GM12878 (cell line): ENCODE measurements at regions not wholly inside any gene's neighbourhood (a gene's known extent, or its start where the extent isn't known, plus 50 kb on each side); places are given as distances from the start of the nearest gene placed in this dataset.

ENCODE experiments used
- ATAC-seq: fragments of 200-7000 bp; cut with Tn5 transposase; 3 replicates; pipeline ENCODE4 v1.9.1; 2020; ENCODE audit warnings: mild to moderate bottlenecking, moderate library complexity
- BruUV-seq: library from RNA; stranded (reverse); fragments of 400-500 nt; replicated peaks from 2 replicates; lab custom pipeline; 2021; lab: Mats Ljungman, UMichigan
- CTCF ChIA-PET: fragments of 300-600 bp; sonication (Branson Sonifier 250); formaldehyde crosslinking; extraction: SDS; loops from one replicate; lab custom pipeline; 2021; ENCODE audit warnings: inconsistent platforms; lab: Yijun Ruan, JAX
- POLR2A ChIA-PET: fragments of 350-600 bp; formaldehyde crosslinking; extraction: SDS; loops from one replicate; lab custom pipeline; 2021; ENCODE audit warnings: inconsistent platforms; lab: Charles Lee
- RAD21 ChIA-PET: fragments of 300-600 bp; sonication (Branson Sonifier 250); formaldehyde crosslinking; loops from one replicate; lab custom pipeline; 2023; ENCODE audit warnings: antibody characterized with exemption; ENCODE audit not compliant: unreplicated experiment; lab: Charles Lee
- SMC1A ChIA-PET: fragments of 300-600 bp; sonication (Branson Sonifier 250); formaldehyde crosslinking; loops from one replicate; lab custom pipeline; 2023; ENCODE audit not compliant: unreplicated experiment, uncharacterized antibody; lab: Charles Lee
- DNase-seq: peaks from one replicate; pipeline ENCODE4 v3.0.0-alpha.2; 2011; ENCODE audit warnings: low read depth, low spot score
- FAIRE-seq: peaks from 3 replicates; lab custom pipeline; 2011; peaks lifted over from hg19 to GRCh38; lab: Jason Lieb, UNC
- H2AFZ ChIP-seq: 2 replicates; pipeline ENCODE4 v1.6.0; 2011; ENCODE audit warnings: low read depth, low read length, control low read depth; ENCODE audit not compliant: control insufficient read depth
- H3K27ac ChIP-seq: 2 replicates; pipeline ENCODE4 v1.5.1; 2011; ENCODE audit warnings: control low read depth; ENCODE audit not compliant: control insufficient read depth, insufficient read depth
- H3K27me3 ChIP-seq, 2 experiments: replicated peaks in 1 of 2; 2 replicates each; pipeline versions ENCODE4 v1.6.0 to v1.6.1; 2011; ENCODE audit warnings: low read length in 1 of 2; ENCODE audit not compliant: control insufficient read depth in 2 of 2, insufficient read depth in 2 of 2
- H3K36me3 ChIP-seq, 2 experiments: 2 replicates each; pipeline ENCODE4 v1.5.1; 2011; ENCODE audit warnings: low read length in 1 of 2; ENCODE audit not compliant: control insufficient read depth in 2 of 2, insufficient read depth in 2 of 2
- H3K4me1 ChIP-seq: 2 replicates; pipeline ENCODE4 v1.6.1; 2011; ENCODE audit warnings: mild to moderate bottlenecking, low read length, moderate library complexity, mixed read lengths; ENCODE audit not compliant: control insufficient read depth, insufficient read depth
- H3K4me2 ChIP-seq: 2 replicates; pipeline ENCODE4 v1.6.0; 2011; ENCODE audit warnings: control low read depth; ENCODE audit not compliant: control insufficient read depth, insufficient read depth
- H3K4me3 ChIP-seq: fragments of 200-600 bp; sonication (generic); 2 replicates; pipeline ENCODE4 v1.5.1; 2016
- H3K79me2 ChIP-seq: 2 replicates; pipeline ENCODE4 v1.6.0; 2011; ENCODE audit warnings: low read length; ENCODE audit not compliant: control insufficient read depth, insufficient read depth
- H3K9ac ChIP-seq: 2 replicates; pipeline ENCODE4 v1.8.0; 2011; ENCODE audit warnings: low read length, control low read depth, mixed read lengths; ENCODE audit not compliant: control insufficient read depth, insufficient read depth
- H3K9me3 ChIP-seq: replicated peaks from 3 replicates; pipeline ENCODE4 v1.5.1; 2011; ENCODE audit warnings: mild to moderate bottlenecking, low read length; ENCODE audit not compliant: control insufficient read depth, insufficient read depth
- H4K20me1 ChIP-seq: 2 replicates; pipeline ENCODE4 v1.6.0; 2011; ENCODE audit not compliant: control insufficient read depth, insufficient read depth
- ASH2L ChIP-seq: fragments of 300-600, 200-600 bp; sonication (generic); IDR thresholded peaks from 2 replicates; pipeline ENCODE4 v1.6.1; 2017; ENCODE audit warnings: low read depth, mild to moderate bottlenecking, borderline replicate concordance
- CHD1 ChIP-seq: IDR thresholded peaks from 2 replicates; pipeline ENCODE4 v1.6.1; 2012; ENCODE audit warnings: low read depth, low read length, improper control_type of control experiment
- FOXM1 ChIP-seq: IDR thresholded peaks from 2 replicates; pipeline ENCODE4 v1.6.1; 2012; ENCODE audit warnings: low read depth, mild to moderate bottlenecking, inconsistent platforms, low read length, moderate library complexity
- HDGF ChIP-seq: fragments of 450-650 bp; IDR thresholded peaks from 2 replicates; pipeline ENCODE4 v1.6.1; 2016; ENCODE audit warnings: antibody characterized with exemption
- IRF4 ChIP-seq: IDR thresholded peaks from 2 replicates; pipeline ENCODE4 v1.6.1; 2011; ENCODE audit warnings: low read depth, low read length
- KDM1A ChIP-seq: fragments of 200-600 bp; sonication (generic); IDR thresholded peaks from 2 replicates; pipeline ENCODE4 v1.6.1; 2016; ENCODE audit warnings: borderline replicate concordance
- POLR2AphosphoS5 ChIP-seq: IDR thresholded peaks from 2 replicates; pipeline ENCODE4 v1.6.1; 2011; ENCODE audit warnings: mild to moderate bottlenecking, low read length, inconsistent platforms
- SIN3A ChIP-seq: IDR thresholded peaks from 2 replicates; pipeline ENCODE4 v1.6.1; 2012; ENCODE audit warnings: low read depth, low read length, improper control_type of control experiment
- TCF7 ChIP-seq: IDR thresholded peaks from 2 replicates; pipeline ENCODE4 v1.6.1; 2014; ENCODE audit warnings: antibody characterized with exemption, borderline replicate concordance
- ZNF622 ChIP-seq: fragments of 450-650 bp; IDR thresholded peaks from 2 replicates; pipeline ENCODE4 v1.6.1; 2017; ENCODE audit warnings: mild to moderate bottlenecking, inconsistent platforms
- WGBS: methylation state at CpG from one replicate; pipeline ENCODE4 v1.1.6; 2016; ENCODE audit warnings: low lambda C conversion rate; ENCODE audit not compliant: insufficient replicate concordance, insufficient coverage; ENCODE audit errors: missing lambda C conversion rate; 5-methylcytosine and 5-hydroxymethylcytosine counted together
- in situ Hi-C: fragments of 300-500 bp; cut with MboI; formaldehyde crosslinking; loops from 9 replicates; pipeline ENCODE4 v1.14.3; 2018; ENCODE audit warnings: mixed read lengths
- intact Hi-C: fragments of 100-400 bp; cut with micrococcal nuclease; formaldehyde crosslinking; loops from one replicate; pipeline ENCODE4 v1.14.2; 2022; ENCODE audit not compliant: unreplicated experiment
- TF ChIP-seq, protein P1 (sequence below): fragments of 450-650 bp; conservative IDR thresholded peaks from 2 replicates; pipeline ENCODE4 v1.6.1; 2017; ENCODE audit warnings: mild to moderate bottlenecking, moderate library complexity
- TF ChIP-seq, protein P2 (sequence below): fragments of 450-650 bp; IDR thresholded peaks from 2 replicates; pipeline ENCODE4 v1.6.1; 2017; ENCODE audit warnings: low read depth, mild to moderate bottlenecking, moderate library complexity
- TF ChIP-seq, protein P3 (sequence below): fragments of 450-650 bp; IDR thresholded peaks from 2 replicates; pipeline ENCODE4 v1.6.1; 2017; ENCODE audit warnings: mild to moderate bottlenecking, moderate library complexity
- TF ChIP-seq, protein P4 (sequence below): fragments of 450-650 bp; IDR thresholded peaks from 2 replicates; pipeline ENCODE4 v1.6.1; 2016; ENCODE audit warnings: mild to moderate bottlenecking, moderate library complexity, borderline replicate concordance

DNA sequence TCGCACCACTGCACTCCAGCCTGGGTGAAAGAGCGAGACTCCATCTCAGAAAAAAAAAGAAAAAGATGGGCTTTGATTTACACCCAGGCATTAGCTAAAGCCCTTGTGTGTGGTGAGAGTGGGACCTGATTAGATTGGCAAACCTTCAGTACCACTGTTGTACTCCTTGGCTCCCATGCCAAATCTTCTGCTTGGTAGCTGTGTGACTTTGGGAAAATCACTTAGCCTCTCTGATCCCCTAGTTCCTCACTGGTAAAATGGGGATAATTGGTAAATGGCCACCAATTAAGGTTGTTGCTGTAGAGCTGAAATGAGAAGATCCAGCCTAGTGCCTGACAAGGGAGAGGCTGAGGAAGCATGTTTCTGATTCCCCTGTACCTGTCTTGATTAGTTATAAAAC lies 63.7 kb downstream of the SLC25A47 start:
- H3K27me3 ChIP-seq, result no peaks in the 10 kb centered on the region
- ATAC-seq (no peak), FAIRE-seq (no peak), DNase-seq (no peak)
- H3K4me1 ChIP-seq, result no peaks in the 10 kb centered on the region
- no peak overlapping the region for H3K4me2 ChIP-seq
- H3K9ac ChIP-seq, result no peak overlapping the region
- H3K27ac ChIP-seq, result no peak overlapping the region
- H2AFZ ChIP-seq, result no peak overlapping the region
- no peaks in the 10 kb centered on the region for H3K9me3 ChIP-seq
- no peak overlapping the region for H3K4me3 ChIP-seq
- BruUV-seq, result no TSS peak
- H3K79me2 ChIP-seq, result no peaks in the 10 kb centered on the region
- no peaks in the 10 kb centered on the region for H3K36me3 ChIP-seq
- ChIA-PET POLR2A (no interaction called here), CTCF (interaction anchor here (1.6 to 11.5 kb wide), 3 partner anchors 9 to 266 kb away, joined by 7 to 241 read pairs (median 16); no protein-coding TSS in a partner anchor), RAD21 (interaction anchor here (1.4 to 6.3 kb wide), 2 partner anchors 84 to 259 kb away, joined by 3 to 93 read pairs; no protein-coding TSS in a partner anchor), SMC1A (interaction anchor here (0.6 to 2.1 kb wide), 2 partner anchors 208 to 259 kb away, joined by 3 to 8 read pairs; no protein-coding TSS in a partner anchor)
- 100% methylated on average over 2 of the region's 2 CpGs for WGBS
- in situ Hi-C loops, result no loop called here
- H4K20me1 ChIP-seq, result no peaks in the 10 kb centered on the region
- intact Hi-C loops, result loop anchor here (10.0 kb wide), 1 partner anchor 1238 kb away; no protein-coding TSS in a partner anchor
- TF ChIP-seq POLR2AphosphoS5 (no peak), SIN3A (no peak), KDM1A (no peak), ASH2L (no peak), ZNF622 (no peak), TCF7 (no peak), CHD1 (no peak), IRF4 (no peak), FOXM1 (no peak), HDGF (no peak)
- TF ChIP-seq, protein P1, sequence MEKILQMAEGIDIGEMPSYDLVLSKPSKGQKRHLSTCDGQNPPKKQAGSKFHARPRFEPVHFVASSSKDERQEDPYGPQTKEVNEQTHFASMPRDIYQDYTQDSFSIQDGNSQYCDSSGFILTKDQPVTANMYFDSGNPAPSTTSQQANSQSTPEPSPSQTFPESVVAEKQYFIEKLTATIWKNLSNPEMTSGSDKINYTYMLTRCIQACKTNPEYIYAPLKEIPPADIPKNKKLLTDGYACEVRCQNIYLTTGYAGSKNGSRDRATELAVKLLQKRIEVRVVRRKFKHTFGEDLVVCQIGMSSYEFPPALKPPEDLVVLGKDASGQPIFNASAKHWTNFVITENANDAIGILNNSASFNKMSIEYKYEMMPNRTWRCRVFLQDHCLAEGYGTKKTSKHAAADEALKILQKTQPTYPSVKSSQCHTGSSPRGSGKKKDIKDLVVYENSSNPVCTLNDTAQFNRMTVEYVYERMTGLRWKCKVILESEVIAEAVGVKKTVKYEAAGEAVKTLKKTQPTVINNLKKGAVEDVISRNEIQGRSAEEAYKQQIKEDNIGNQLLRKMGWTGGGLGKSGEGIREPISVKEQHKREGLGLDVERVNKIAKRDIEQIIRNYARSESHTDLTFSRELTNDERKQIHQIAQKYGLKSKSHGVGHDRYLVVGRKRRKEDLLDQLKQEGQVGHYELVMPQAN, result no peak
- TF ChIP-seq, protein P2, sequence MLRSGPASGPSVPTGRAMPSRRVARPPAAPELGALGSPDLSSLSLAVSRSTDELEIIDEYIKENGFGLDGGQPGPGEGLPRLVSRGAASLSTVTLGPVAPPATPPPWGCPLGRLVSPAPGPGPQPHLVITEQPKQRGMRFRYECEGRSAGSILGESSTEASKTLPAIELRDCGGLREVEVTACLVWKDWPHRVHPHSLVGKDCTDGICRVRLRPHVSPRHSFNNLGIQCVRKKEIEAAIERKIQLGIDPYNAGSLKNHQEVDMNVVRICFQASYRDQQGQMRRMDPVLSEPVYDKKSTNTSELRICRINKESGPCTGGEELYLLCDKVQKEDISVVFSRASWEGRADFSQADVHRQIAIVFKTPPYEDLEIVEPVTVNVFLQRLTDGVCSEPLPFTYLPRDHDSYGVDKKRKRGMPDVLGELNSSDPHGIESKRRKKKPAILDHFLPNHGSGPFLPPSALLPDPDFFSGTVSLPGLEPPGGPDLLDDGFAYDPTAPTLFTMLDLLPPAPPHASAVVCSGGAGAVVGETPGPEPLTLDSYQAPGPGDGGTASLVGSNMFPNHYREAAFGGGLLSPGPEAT, result no peak
- TF ChIP-seq, protein P3, sequence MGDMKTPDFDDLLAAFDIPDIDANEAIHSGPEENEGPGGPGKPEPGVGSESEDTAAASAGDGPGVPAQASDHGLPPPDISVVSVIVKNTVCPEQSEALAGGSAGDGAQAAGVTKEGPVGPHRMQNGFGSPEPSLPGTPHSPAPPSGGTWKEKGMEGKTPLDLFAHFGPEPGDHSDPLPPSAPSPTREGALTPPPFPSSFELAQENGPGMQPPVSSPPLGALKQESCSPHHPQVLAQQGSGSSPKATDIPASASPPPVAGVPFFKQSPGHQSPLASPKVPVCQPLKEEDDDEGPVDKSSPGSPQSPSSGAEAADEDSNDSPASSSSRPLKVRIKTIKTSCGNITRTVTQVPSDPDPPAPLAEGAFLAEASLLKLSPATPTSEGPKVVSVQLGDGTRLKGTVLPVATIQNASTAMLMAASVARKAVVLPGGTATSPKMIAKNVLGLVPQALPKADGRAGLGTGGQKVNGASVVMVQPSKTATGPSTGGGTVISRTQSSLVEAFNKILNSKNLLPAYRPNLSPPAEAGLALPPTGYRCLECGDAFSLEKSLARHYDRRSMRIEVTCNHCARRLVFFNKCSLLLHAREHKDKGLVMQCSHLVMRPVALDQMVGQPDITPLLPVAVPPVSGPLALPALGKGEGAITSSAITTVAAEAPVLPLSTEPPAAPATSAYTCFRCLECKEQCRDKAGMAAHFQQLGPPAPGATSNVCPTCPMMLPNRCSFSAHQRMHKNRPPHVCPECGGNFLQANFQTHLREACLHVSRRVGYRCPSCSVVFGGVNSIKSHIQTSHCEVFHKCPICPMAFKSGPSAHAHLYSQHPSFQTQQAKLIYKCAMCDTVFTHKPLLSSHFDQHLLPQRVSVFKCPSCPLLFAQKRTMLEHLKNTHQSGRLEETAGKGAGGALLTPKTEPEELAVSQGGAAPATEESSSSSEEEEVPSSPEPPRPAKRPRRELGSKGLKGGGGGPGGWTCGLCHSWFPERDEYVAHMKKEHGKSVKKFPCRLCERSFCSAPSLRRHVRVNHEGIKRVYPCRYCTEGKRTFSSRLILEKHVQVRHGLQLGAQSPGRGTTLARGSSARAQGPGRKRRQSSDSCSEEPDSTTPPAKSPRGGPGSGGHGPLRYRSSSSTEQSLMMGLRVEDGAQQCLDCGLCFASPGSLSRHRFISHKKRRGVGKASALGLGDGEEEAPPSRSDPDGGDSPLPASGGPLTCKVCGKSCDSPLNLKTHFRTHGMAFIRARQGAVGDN, result no peak
- TF ChIP-seq, protein P4, sequence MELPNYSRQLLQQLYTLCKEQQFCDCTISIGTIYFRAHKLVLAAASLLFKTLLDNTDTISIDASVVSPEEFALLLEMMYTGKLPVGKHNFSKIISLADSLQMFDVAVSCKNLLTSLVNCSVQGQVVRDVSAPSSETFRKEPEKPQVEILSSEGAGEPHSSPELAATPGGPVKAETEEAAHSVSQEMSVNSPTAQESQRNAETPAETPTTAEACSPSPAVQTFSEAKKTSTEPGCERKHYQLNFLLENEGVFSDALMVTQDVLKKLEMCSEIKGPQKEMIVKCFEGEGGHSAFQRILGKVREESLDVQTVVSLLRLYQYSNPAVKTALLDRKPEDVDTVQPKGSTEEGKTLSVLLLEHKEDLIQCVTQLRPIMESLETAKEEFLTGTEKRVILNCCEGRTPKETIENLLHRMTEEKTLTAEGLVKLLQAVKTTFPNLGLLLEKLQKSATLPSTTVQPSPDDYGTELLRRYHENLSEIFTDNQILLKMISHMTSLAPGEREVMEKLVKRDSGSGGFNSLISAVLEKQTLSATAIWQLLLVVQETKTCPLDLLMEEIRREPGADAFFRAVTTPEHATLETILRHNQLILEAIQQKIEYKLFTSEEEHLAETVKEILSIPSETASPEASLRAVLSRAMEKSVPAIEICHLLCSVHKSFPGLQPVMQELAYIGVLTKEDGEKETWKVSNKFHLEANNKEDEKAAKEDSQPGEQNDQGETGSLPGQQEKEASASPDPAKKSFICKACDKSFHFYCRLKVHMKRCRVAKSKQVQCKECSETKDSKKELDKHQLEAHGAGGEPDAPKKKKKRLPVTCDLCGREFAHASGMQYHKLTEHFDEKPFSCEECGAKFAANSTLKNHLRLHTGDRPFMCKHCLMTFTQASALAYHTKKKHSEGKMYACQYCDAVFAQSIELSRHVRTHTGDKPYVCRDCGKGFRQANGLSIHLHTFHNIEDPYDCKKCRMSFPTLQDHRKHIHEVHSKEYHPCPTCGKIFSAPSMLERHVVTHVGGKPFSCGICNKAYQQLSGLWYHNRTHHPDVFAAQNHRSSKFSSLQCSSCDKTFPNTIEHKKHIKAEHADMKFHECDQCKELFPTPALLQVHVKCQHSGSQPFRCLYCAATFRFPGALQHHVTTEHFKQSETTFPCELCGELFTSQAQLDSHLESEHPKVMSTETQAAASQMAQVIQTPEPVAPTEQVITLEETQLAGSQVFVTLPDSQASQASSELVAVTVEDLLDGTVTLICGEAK, result no peak
